Astrocyte of the cerebellum (primary cell): ENCODE measurements at regions not wholly inside any gene's neighbourhood (a gene's known extent, or its start where the extent isn't known, plus 50 kb on each side); places are given as distances from the start of the nearest gene placed in this dataset.

Experiments used
- DNase-seq: peaks from one replicate; pipeline ENCODE4 v3.0.0-alpha.2; 2011; ENCODE audit warnings: low read depth
- H3K4me3 ChIP-seq: 2 replicates; pipeline ENCODE4 v1.5.1; 2011; ENCODE audit warnings: mild to moderate bottlenecking, low read depth, low read length, moderate library complexity
- in situ Hi-C: cut with HindIII; loops from 2 replicates; pipeline ENCODE4 v1.10.0; 2017; ENCODE audit warnings: low sequenced_read_pairs
- TF ChIP-seq, protein P1 (sequence below): IDR thresholded peaks from 2 replicates; pipeline ENCODE4 v1.5.1; 2012; ENCODE audit warnings: low read length, low read depth, moderate library complexity, mild to moderate bottlenecking; ENCODE audit errors: missing control alignments

DNA sequence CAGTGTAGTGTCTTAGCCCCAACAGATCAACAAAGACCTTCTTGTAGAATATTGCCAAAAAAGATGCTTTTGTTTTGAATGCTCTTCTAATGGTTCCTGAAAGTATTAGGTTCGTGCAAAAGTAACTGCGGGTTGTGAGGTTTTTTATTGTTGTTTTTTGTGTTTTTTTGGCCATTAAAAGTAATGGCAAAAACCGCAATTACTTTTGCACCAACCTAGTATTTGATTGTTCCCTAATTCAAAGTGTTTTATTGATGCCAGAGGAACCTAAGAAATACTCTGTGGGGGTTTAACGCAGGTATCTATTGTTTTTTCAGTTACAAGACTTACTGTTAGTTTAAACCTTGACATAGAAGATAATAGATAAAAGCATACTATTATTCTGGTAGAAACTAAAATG lies 150.8 kb upstream of the DAAM1 start:
- TF ChIP-seq, protein P1, sequence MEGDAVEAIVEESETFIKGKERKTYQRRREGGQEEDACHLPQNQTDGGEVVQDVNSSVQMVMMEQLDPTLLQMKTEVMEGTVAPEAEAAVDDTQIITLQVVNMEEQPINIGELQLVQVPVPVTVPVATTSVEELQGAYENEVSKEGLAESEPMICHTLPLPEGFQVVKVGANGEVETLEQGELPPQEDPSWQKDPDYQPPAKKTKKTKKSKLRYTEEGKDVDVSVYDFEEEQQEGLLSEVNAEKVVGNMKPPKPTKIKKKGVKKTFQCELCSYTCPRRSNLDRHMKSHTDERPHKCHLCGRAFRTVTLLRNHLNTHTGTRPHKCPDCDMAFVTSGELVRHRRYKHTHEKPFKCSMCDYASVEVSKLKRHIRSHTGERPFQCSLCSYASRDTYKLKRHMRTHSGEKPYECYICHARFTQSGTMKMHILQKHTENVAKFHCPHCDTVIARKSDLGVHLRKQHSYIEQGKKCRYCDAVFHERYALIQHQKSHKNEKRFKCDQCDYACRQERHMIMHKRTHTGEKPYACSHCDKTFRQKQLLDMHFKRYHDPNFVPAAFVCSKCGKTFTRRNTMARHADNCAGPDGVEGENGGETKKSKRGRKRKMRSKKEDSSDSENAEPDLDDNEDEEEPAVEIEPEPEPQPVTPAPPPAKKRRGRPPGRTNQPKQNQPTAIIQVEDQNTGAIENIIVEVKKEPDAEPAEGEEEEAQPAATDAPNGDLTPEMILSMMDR = no peak
- in situ Hi-C loops = no loop called here
- DNase-seq = no peak
- H3K4me3 ChIP-seq = no peak overlapping the region

DNA sequence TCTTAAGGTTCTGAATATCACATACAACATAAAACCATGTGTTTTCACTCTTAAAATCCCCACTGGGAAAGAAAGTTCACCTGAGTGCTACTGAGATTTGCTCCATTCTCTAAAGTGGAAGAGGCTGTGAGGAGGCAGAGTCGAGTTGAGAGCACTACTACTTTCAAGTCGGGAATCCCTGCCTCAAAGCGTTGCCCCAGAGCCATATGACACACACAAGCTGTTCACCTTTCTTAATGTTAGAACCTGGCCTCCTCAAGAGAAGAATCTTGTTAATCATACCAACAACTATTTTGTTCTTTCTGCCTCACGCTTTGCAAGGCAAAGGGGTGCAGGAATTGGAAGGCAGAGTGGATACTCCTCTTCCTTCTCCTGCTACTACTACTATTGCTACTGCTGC lies 149.7 kb upstream of the DAAM1 start:
- TF ChIP-seq, protein P1 = no peak
- in situ Hi-C loops = no loop called here
- no peak for DNase-seq
- H3K4me3 ChIP-seq = no peak overlapping the region

DNA sequence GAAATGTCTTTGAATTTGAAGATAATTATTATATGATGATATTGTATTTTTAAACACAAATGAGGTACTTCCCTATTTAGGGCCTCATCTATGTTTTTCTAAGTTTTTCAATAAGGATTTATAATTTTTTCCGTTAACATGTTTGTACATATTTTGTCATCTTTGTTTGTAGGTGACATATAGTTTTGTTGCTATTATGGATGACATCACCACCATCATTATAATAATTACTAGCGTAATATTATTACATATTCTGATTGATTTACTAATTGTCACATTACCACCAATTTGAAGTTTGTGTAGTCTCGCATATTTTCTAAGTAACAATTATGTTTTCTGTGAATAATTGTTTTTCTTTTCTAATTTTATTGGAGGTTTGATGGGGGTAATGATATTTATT lies 147.2 kb upstream of the DAAM1 start:
- H3K4me3 ChIP-seq = no peak overlapping the region
- in situ Hi-C loops = no loop called here
- no peak for DNase-seq
- TF ChIP-seq, protein P1 = no peak

DNA sequence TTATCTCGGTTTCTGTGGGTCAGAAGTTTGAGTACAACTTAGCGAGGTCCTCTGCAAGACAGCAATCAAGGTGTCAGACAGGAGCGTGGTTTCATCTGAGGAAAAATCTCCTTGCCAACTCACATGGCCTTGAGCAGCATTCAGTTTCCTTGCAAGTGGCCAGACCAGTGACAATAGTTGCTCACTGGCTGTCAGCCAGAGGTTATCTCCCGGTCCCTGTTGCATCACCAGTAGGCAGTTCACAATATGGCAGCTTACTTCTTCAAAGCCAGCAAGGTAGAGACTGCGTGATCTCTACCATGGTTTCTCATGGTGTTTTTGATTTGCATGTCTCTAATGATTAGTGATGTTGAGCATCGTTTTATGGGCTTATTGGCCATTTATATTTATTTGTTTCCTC lies 143.8 kb upstream of the DAAM1 start:
- DNase-seq = no peak
- no peak overlapping the region for H3K4me3 ChIP-seq
- in situ Hi-C loops = no loop called here
- TF ChIP-seq, protein P1 = no peak

DNA sequence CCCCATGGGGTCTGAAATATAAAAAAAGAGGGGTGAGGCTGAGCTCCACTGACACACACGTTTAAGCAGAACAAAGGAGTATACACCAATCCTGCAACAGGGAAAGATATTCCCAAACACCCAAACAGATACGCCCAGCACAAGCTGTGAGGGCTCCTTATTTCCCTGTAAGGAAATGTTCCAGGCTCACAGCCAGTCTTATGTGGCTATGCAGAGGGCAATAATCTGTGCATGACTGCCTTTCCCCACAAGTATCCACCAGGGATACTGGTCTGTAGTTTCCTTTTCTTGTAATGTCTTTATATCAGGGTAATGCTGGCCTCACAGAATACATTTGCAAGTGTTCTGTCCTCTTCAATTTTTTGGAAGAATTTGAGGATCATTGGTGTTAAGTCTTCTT lies 141.7 kb upstream of the DAAM1 start:
- in situ Hi-C loops = no loop called here
- TF ChIP-seq, protein P1 = no peak
- no peak overlapping the region for H3K4me3 ChIP-seq
- peak; percentile 66 for DNase-seq

DNA sequence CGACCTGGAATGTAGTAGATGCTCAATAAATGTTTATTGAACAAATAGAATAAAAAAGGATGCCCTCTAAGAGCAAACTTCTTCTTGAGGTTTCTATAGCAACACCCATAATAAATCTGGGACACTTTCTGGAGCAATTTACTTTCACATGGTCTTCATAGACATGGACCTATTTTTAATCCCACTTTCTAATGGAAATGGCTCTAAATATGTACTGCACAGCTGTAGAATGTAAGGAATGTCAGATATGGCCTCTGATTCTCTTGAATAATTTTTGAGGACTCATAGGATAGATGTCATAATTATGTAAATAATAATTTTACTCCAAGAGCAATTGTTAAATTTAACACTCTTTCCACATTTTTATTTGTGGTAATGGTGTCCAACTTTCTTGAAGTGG lies 133.5 kb upstream of the DAAM1 start:
- DNase-seq = no peak
- no peak overlapping the region for H3K4me3 ChIP-seq
- TF ChIP-seq, protein P1 = no peak
- in situ Hi-C loops = no loop called here
